K562 (cell line): ENCODE measurements at regions not wholly inside any gene's neighbourhood (a gene's known extent, or its start where the extent isn't known, plus 50 kb on each side); places are given as distances from the start of the nearest gene placed in this dataset.

ENCODE experiments used
- AFF1 ChIP-seq, 2 experiments: fragments of 450-650 bp; IDR thresholded peaks; 2 replicates each; pipeline ENCODE4 v1.6.1; 2018; ENCODE audit warnings: mild to moderate bottlenecking in 2 of 2, low read depth in 1 of 2; ENCODE audit not compliant: partially characterized antibody in 2 of 2
- CXXC5 ChIP-seq: fragments of 250-450 bp; sonication (Bioruptor Pico); IDR thresholded peaks from 2 replicates; pipeline ENCODE4 v1.8.0; 2022; ENCODE audit warnings: inconsistent platforms, mild to moderate bottlenecking, moderate library complexity
- DIDO1 ChIP-seq: fragments of 450-650 bp; IDR thresholded peaks from 2 replicates; pipeline ENCODE4 v1.6.1; 2016; ENCODE audit warnings: low read depth, missing biosample characterization, missing genetic modification characterization
- DNMT1 ChIP-seq: fragments of 450-650 bp; IDR thresholded peaks from 2 replicates; pipeline ENCODE4 v1.6.1; 2016; ENCODE audit warnings: antibody characterized with exemption, mild to moderate bottlenecking
- GTF2A2 ChIP-seq: IDR thresholded peaks from 2 replicates; pipeline ENCODE4 v1.6.1; 2016; ENCODE audit warnings: mild to moderate bottlenecking, missing genetic modification characterization, missing compliant biosample characterization
- HCFC1 ChIP-seq: IDR thresholded peaks from 2 replicates; pipeline ENCODE4 v1.6.1; 2012; ENCODE audit warnings: low read depth, low read length, improper control_type of control experiment
- HDAC2 ChIP-seq: fragments of 450-650 bp; IDR thresholded peaks from 2 replicates; pipeline ENCODE4 v1.6.1; 2016; ENCODE audit warnings: mild to moderate bottlenecking
- IRF1 ChIP-seq: sonication (generic); formaldehyde crosslinking; IDR thresholded peaks from 2 replicates; pipeline ENCODE4 v1.8.0; 2022; ENCODE audit warnings: missing genetic modification reagents, mild to moderate bottlenecking, borderline replicate concordance
- MCM5 ChIP-seq: fragments of 450-650 bp; IDR thresholded peaks from 2 replicates; pipeline ENCODE4 v1.6.1; 2016; ENCODE audit warnings: low read depth
- NCOA6 ChIP-seq: fragments of 450-650 bp; IDR thresholded peaks from 2 replicates; pipeline ENCODE4 v1.6.1; 2017; ENCODE audit warnings: mild to moderate bottlenecking
- NR2C1 ChIP-seq, 2 experiments: fragments of 450-650 bp; IDR thresholded peaks; 2 replicates each; pipeline ENCODE4 v1.6.1; 2017; ENCODE audit warnings: mild to moderate bottlenecking in 2 of 2, antibody characterized with exemption in 1 of 2, inconsistent platforms in 1 of 2, missing compliant biosample characterization in 1 of 2, missing genetic modification characterization in 1 of 2
- PCBP1 ChIP-seq: fragments of 200-400 bp; formaldehyde crosslinking; IDR thresholded peaks from 2 replicates; pipeline ENCODE4 v1.6.1; 2018; ENCODE audit warnings: mild to moderate bottlenecking, low read depth, low read length; ENCODE audit not compliant: poor library complexity, severe bottlenecking
- SIRT6 ChIP-seq: IDR thresholded peaks from one replicate; pipeline ENCODE4 v1.6.1; 2012; ENCODE audit warnings: low read depth, mild to moderate bottlenecking, control low read depth, inconsistent platforms, low read length, moderate library complexity
- TAF1 ChIP-seq: IDR thresholded peaks from 2 replicates; pipeline ENCODE4 v1.6.1; 2011; ENCODE audit warnings: mild to moderate bottlenecking, low read length, moderate library complexity; ENCODE audit not compliant: insufficient read depth, control insufficient read depth, severe bottlenecking; ENCODE audit errors: extremely low read depth
- U2AF2 ChIP-seq: fragments of 200-400 bp; formaldehyde crosslinking; optimal IDR thresholded peaks from 2 replicates; pipeline ENCODE3; 2017; ENCODE audit warnings: low read depth, mild to moderate bottlenecking, low read length
- ZBTB2 ChIP-seq: fragments of 450-650 bp; IDR thresholded peaks from 2 replicates; pipeline ENCODE4 v1.6.1; 2016; ENCODE audit warnings: antibody characterized with exemption
- ZFP30 ChIP-seq: fragments of 250-450 bp; sonication (Bioruptor Pico); IDR thresholded peaks from 2 replicates; pipeline ENCODE4 v1.8.0; 2022; ENCODE audit warnings: moderate library complexity, mild to moderate bottlenecking, inconsistent platforms, borderline replicate concordance
- ZFX ChIP-seq: sonication (generic); formaldehyde crosslinking; IDR thresholded peaks from 2 replicates; pipeline ENCODE4 v1.8.0; 2022; ENCODE audit warnings: mild to moderate bottlenecking, missing genetic modification reagents, moderate library complexity
- ZNF445 ChIP-seq: fragments of 250-450 bp; sonication (Bioruptor Pico); IDR thresholded peaks from 2 replicates; pipeline ENCODE4 v1.4.0; 2020; ENCODE audit warnings: low read depth, mild to moderate bottlenecking, moderate library complexity
- ZNF655 ChIP-seq: fragments of 250-450 bp; sonication (Bioruptor Pico); IDR thresholded peaks from 2 replicates; pipeline ENCODE4 v1.5.0; 2021
- ZNF77 ChIP-seq: fragments of 250-450 bp; sonication (Bioruptor Pico); IDR thresholded peaks from 2 replicates; pipeline ENCODE4 v1.5.0; 2020

- TF ChIP-seq NR2C1 (IDR thresholded peaks at IDR 0.05): 0 out of 2 replicates have a peak, but pooled peaks have one; percentile 5
- TF ChIP-seq NR2C1 (tag; IDR thresholded peaks at IDR 0.05): no peak
- no peak for TF ChIP-seq TAF1
- TF ChIP-seq ZFP30 (CRISPR knock-in tag): peak; percentile 58; the same call in 1 of the 2 replicates
- peak; percentile 68 for TF ChIP-seq ZFX (CRISPR knock-in tag)
- TF ChIP-seq DNMT1: no peak
- no peak for TF ChIP-seq PCBP1
- TF ChIP-seq U2AF2: no peak
- no peak for TF ChIP-seq DIDO1 (tag)
- 0 out of 2 replicates have a peak, but pooled peaks have one; percentile 9 for TF ChIP-seq HCFC1
- no peak for TF ChIP-seq GTF2A2 (tag)
- TF ChIP-seq AFF1 (IDR thresholded peaks at IDR 0.05; ENCODE audit: low read depth in 1 of 2, partially characterized antibody in 2 of 2): peak; percentile 66 to 85
- TF ChIP-seq ZBTB2: no peak
- no peak for TF ChIP-seq MCM5
- 0 out of 2 replicates have a peak, but pooled peaks have one; percentile 77 for TF ChIP-seq HDAC2
- TF ChIP-seq IRF1 (CRISPR knock-in tag): no peak
- TF ChIP-seq ZNF77: no peak
- no peak for TF ChIP-seq NCOA6
- TF ChIP-seq ZNF445 (CRISPR knock-in tag): no peak
- TF ChIP-seq CXXC5 (CRISPR knock-in tag): peak; percentile 25
- no peak for TF ChIP-seq ZNF655 (CRISPR knock-in tag)
- no peak for TF ChIP-seq SIRT6
These were observed 60.0 kb upstream of the BTN3A2 start (continued) for GRCh38 chr6:26304797-26305640.
